ENCODE measurements at regions not wholly inside any gene's neighbourhood (a gene's known extent, or its start where the extent isn't known, plus 50 kb on each side); places are given as distances from the start of the nearest gene placed in this dataset.

- TF ChIP-seq CTCF (conservative IDR thresholded peaks at IDR 0.05; ENCODE audit: low read depth in 2 of 2): no peak
- TF ChIP-seq POLR2AphosphoS5 (IDR thresholded peaks at IDR 0.05; ENCODE audit: low read depth): no peak
- TF ChIP-seq EZH2phosphoT487 (IDR thresholded peaks at IDR 0.05; ENCODE audit: unreplicated experiment): no peak
- TF ChIP-seq, protein P1, sequence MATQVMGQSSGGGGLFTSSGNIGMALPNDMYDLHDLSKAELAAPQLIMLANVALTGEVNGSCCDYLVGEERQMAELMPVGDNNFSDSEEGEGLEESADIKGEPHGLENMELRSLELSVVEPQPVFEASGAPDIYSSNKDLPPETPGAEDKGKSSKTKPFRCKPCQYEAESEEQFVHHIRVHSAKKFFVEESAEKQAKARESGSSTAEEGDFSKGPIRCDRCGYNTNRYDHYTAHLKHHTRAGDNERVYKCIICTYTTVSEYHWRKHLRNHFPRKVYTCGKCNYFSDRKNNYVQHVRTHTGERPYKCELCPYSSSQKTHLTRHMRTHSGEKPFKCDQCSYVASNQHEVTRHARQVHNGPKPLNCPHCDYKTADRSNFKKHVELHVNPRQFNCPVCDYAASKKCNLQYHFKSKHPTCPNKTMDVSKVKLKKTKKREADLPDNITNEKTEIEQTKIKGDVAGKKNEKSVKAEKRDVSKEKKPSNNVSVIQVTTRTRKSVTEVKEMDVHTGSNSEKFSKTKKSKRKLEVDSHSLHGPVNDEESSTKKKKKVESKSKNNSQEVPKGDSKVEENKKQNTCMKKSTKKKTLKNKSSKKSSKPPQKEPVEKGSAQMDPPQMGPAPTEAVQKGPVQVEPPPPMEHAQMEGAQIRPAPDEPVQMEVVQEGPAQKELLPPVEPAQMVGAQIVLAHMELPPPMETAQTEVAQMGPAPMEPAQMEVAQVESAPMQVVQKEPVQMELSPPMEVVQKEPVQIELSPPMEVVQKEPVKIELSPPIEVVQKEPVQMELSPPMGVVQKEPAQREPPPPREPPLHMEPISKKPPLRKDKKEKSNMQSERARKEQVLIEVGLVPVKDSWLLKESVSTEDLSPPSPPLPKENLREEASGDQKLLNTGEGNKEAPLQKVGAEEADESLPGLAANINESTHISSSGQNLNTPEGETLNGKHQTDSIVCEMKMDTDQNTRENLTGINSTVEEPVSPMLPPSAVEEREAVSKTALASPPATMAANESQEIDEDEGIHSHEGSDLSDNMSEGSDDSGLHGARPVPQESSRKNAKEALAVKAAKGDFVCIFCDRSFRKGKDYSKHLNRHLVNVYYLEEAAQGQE (IDR thresholded peaks at IDR 0.05; ENCODE audit: unreplicated experiment): no peak
These were observed 1106.7 kb downstream of the EFNB2 start for GRCh38 chr13:105428811-105429210.

Measured in GM23338 (cell line).